Brain microvascular endothelial cell (primary cell): ENCODE measurements at regions not wholly inside any gene's neighbourhood (a gene's known extent, or its start where the extent isn't known, plus 50 kb on each side); places are given as distances from the start of the nearest gene placed in this dataset.
"Not testable (repeated sequence)": the region's sequence is repeated elsewhere in the genome, so short reads cannot be mapped to it uniquely, and the experiment has no call there.

Experiments used
- DNase-seq: peaks from one replicate; pipeline ENCODE4 v3.0.0-alpha.2; 2020
- H3K27ac ChIP-seq: fragments of 250-450 bp; sonication (Bioruptor Pico); 2 replicates; pipeline ENCODE4 v1.5.1; 2020; ENCODE audit warnings: mild to moderate bottlenecking, moderate library complexity
- H3K27me3 ChIP-seq: fragments of 250-450 bp; sonication (Bioruptor Pico); replicated peaks from 2 replicates; pipeline ENCODE4 v1.5.1; 2020; ENCODE audit warnings: mild to moderate bottlenecking
- H3K36me3 ChIP-seq: fragments of 250-450 bp; sonication (Bioruptor Pico); replicated peaks from 2 replicates; pipeline ENCODE4 v1.5.1; 2020; ENCODE audit warnings: mild to moderate bottlenecking
- H3K4me3 ChIP-seq: 2 replicates; pipeline ENCODE4 v1.5.1; 2011; ENCODE audit warnings: low read depth, mild to moderate bottlenecking, control low read depth, low read length, moderate library complexity
- CTCF ChIP-seq: IDR thresholded peaks from 2 replicates; pipeline ENCODE4 v1.5.1; 2011; ENCODE audit warnings: low read depth, mild to moderate bottlenecking, moderate library complexity, low read length, control low read depth, inconsistent platforms; ENCODE audit errors: missing control alignments
- in situ Hi-C: cut with HindIII; loops from 2 replicates; pipeline ENCODE4 v1.10.0; 2017; ENCODE audit warnings: low sequenced_read_pairs, low pct_ligation_motif_present

- no peaks in the 10 kb centered on the region for H3K27me3 ChIP-seq
- no peak for DNase-seq
- no peak for TF ChIP-seq CTCF
- in situ Hi-C loops = no loop called here
- H3K4me3 ChIP-seq = no peak overlapping the region
- no peak overlapping the region for H3K27ac ChIP-seq
- H3K36me3 ChIP-seq = no peaks in the 10 kb centered on the region
Observed at GRCh38 chr2:239596253-239596652, 195.4 kb upstream of the HDAC4 start.

GRCh38 chr2:239595726-239596125, 194.9 kb upstream of the HDAC4 start:
- in situ Hi-C loops = no loop called here
- no peaks in the 10 kb centered on the region for H3K36me3 ChIP-seq
- H3K27me3 ChIP-seq = no peaks in the 10 kb centered on the region
- H3K27ac ChIP-seq = no peak overlapping the region
- no peak for TF ChIP-seq CTCF
- H3K4me3 ChIP-seq = no peak overlapping the region
- DNase-seq = no peak

- TF ChIP-seq CTCF = no peak
- no peak for DNase-seq
- H3K4me3 ChIP-seq = no peak overlapping the region
- no peaks in the 10 kb centered on the region for H3K36me3 ChIP-seq
- no peak overlapping the region for H3K27ac ChIP-seq
- H3K27me3 ChIP-seq = no peaks in the 10 kb centered on the region
- in situ Hi-C loops = no loop called here
Observed at GRCh38 chr2:239594772-239595608, 194.2 kb upstream of the HDAC4 start.

GRCh38 chr2:239594019-239594771, 193.4 kb upstream of the HDAC4 start:
- no peak overlapping the region for H3K4me3 ChIP-seq
- H3K27ac ChIP-seq = no peak overlapping the region
- DNase-seq = no peak
- H3K27me3 ChIP-seq = no peaks in the 10 kb centered on the region
- in situ Hi-C loops = no loop called here
- no peak for TF ChIP-seq CTCF
- H3K36me3 ChIP-seq = no peaks in the 10 kb centered on the region

GRCh38 chr2:239593455-239593854, 192.6 kb upstream of the HDAC4 start:
- H3K27ac ChIP-seq = no peak overlapping the region
- in situ Hi-C loops = no loop called here
- TF ChIP-seq CTCF = no peak
- H3K4me3 ChIP-seq = no peak overlapping the region
- DNase-seq = no peak
- no peaks in the 10 kb centered on the region for H3K27me3 ChIP-seq
- no peaks in the 10 kb centered on the region for H3K36me3 ChIP-seq

- H3K4me3 ChIP-seq, in situ Hi-C loops, DNase-seq, H3K36me3 ChIP-seq, H3K27ac ChIP-seq, H3K27me3 ChIP-seq: not testable (repeated sequence)
Observed at GRCh38 chr2:239592629-239593290, 191.9 kb upstream of the HDAC4 start.
